SU-DHL-6 (cell line): ENCODE measurements at regions not wholly inside any gene's neighbourhood (a gene's known extent, or its start where the extent isn't known, plus 50 kb on each side); places are given as distances from the start of the nearest gene placed in this dataset.

Source experiments
- H2AFZ ChIP-seq: fragments of 200-600 bp; sonication (generic); 2 replicates; pipeline ENCODE4 v1.6.1; 2014; ENCODE audit warnings: low read depth, mild to moderate bottlenecking, moderate library complexity, mixed read lengths, antibody characterized with exemption, low read length; ENCODE audit not compliant: severe bottlenecking
- H3F3A ChIP-seq: fragments of 200-600 bp; shearing (Covaris generic); 2 replicates; pipeline ENCODE4 v1.6.0; 2016; ENCODE audit warnings: antibody characterized with exemption, mild to moderate bottlenecking; ENCODE audit not compliant: insufficient read depth
- H3K27ac ChIP-seq: fragments of 200-600 bp; sonication (generic); 2 replicates; pipeline ENCODE4 v1.5.1; 2016; ENCODE audit warnings: low read depth, mild to moderate bottlenecking, low read length, moderate library complexity, mixed read lengths
- H3K27me3 ChIP-seq: fragments of 200-600 bp; sonication (generic), shearing (Covaris generic); 2 replicates; pipeline ENCODE4 v1.6.0; 2014; ENCODE audit warnings: mild to moderate bottlenecking, low read length
- H3K36me3 ChIP-seq: fragments of 200-600 bp; sonication (generic); 2 replicates; pipeline ENCODE4 v1.6.1; 2014; ENCODE audit warnings: mild to moderate bottlenecking, low read length, mixed read lengths
- H3K4me2 ChIP-seq: fragments of 300-600, 200-600 bp; shearing (Covaris generic), sonication (generic); 2 replicates; pipeline ENCODE4 v1.6.0; 2014; ENCODE audit warnings: low read length, low read depth, mild to moderate bottlenecking; ENCODE audit not compliant: poor library complexity, severe bottlenecking
- H3K4me3 ChIP-seq: fragments of 200-600 bp; sonication (generic); 2 replicates; pipeline ENCODE4 v1.5.1; 2014; ENCODE audit warnings: antibody characterized with exemption, low read length, mild to moderate bottlenecking, mixed read lengths; ENCODE audit not compliant: insufficient read depth, poor library complexity, severe bottlenecking
- H3K79me2 ChIP-seq: fragments of 200-600 bp; sonication (generic); 2 replicates; pipeline ENCODE4 v1.6.1; 2014; ENCODE audit warnings: mild to moderate bottlenecking, low read length, moderate library complexity; ENCODE audit not compliant: insufficient read depth
- H3K9ac ChIP-seq: fragments of 200-600 bp; sonication (generic); 2 replicates; pipeline ENCODE4 v1.7.0; 2014; ENCODE audit warnings: mild to moderate bottlenecking, low read length
- H3K9me2 ChIP-seq: fragments of 200-600 bp; sonication (generic); replicated peaks from 2 replicates; pipeline ENCODE4 v1.6.1; 2014; ENCODE audit warnings: low read length; ENCODE audit not compliant: insufficient read depth
- H3K9me3 ChIP-seq: fragments of 200-600 bp; sonication (generic); 2 replicates; pipeline ENCODE4 v1.6.1; 2014; ENCODE audit warnings: low read length, mixed read lengths; ENCODE audit not compliant: insufficient read depth
- H4K20me1 ChIP-seq: fragments of 200-600 bp; sonication (generic); 2 replicates; pipeline ENCODE4 v1.6.1; 2014; ENCODE audit warnings: low read depth, mild to moderate bottlenecking, antibody characterized with exemption, low read length, moderate library complexity, mixed read lengths
- EZH2phosphoT487 ChIP-seq: fragments of 200-600 bp; sonication (generic), shearing (Covaris generic); conservative IDR thresholded peaks from 2 replicates; pipeline ENCODE4 v1.6.1; 2018; ENCODE audit warnings: mild to moderate bottlenecking, antibody characterized with exemption, low read length, moderate library complexity, mixed read lengths
- TF ChIP-seq, protein P1 (sequence below): fragments of 200-600 bp; sonication (generic); IDR thresholded peaks from one replicate; pipeline ENCODE4 v1.5.1; 2017; ENCODE audit warnings: antibody characterized with exemption, mild to moderate bottlenecking, low read length, moderate library complexity; ENCODE audit not compliant: insufficient read depth, poor library complexity, severe bottlenecking

DNA sequence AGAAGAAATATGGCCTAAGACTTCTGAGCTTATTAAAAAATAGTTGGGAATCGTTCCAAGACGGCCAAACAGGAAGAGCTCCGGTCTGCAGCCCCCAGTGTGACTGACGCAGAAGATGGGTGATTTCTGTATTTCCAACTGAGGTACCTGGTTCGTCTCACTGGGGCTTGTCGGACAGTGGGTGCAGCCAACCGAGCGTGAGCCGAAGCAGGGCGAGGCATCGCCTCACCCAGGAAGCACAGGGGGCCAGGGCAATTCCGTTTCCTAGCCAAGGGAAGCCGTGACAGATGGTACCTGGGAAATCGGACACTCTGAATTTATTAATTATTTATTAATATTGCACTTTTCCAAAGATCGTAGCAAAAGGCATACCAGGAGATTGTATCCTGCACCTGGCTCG, 857.8 kb downstream of the C12orf50 start:
- no peaks in the 10 kb centered on the region for H3K36me3 ChIP-seq
- H2AFZ ChIP-seq = no peak overlapping the region
- no peak overlapping the region for H3K4me2 ChIP-seq
- H3K9me2 ChIP-seq = no peaks in the 10 kb centered on the region
- no peaks in the 10 kb centered on the region for H3F3A ChIP-seq
- H4K20me1 ChIP-seq = no peaks in the 10 kb centered on the region
- H3K27me3 ChIP-seq = no peaks in the 10 kb centered on the region
- no peaks in the 10 kb centered on the region for H3K9me3 ChIP-seq
- H3K4me3 ChIP-seq = no peak overlapping the region
- no peaks in the 10 kb centered on the region for H3K79me2 ChIP-seq
- TF ChIP-seq, protein P1, sequence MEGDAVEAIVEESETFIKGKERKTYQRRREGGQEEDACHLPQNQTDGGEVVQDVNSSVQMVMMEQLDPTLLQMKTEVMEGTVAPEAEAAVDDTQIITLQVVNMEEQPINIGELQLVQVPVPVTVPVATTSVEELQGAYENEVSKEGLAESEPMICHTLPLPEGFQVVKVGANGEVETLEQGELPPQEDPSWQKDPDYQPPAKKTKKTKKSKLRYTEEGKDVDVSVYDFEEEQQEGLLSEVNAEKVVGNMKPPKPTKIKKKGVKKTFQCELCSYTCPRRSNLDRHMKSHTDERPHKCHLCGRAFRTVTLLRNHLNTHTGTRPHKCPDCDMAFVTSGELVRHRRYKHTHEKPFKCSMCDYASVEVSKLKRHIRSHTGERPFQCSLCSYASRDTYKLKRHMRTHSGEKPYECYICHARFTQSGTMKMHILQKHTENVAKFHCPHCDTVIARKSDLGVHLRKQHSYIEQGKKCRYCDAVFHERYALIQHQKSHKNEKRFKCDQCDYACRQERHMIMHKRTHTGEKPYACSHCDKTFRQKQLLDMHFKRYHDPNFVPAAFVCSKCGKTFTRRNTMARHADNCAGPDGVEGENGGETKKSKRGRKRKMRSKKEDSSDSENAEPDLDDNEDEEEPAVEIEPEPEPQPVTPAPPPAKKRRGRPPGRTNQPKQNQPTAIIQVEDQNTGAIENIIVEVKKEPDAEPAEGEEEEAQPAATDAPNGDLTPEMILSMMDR = no peak
- TF ChIP-seq EZH2phosphoT487 = no peak
- H3K9ac ChIP-seq = no peak overlapping the region
- no peak overlapping the region for H3K27ac ChIP-seq

DNA sequence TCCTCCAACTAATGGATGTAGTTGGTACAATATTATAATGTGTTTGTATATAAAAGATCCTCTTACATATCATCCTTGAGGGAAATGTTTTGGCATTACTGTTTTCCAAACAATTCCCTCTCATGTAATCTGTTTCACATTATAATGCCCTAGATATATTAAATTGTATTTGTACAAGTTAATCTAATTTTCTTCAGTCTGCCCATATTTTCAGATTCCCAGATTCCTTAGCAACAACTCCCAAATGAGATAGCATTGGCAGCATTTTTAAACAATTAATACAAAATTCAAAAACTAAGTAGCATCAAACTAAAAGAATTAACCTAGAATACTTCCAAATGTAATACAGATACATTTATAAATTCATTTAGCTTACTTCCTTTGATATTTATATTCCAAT, 860.2 kb downstream of the C12orf50 start:
- Histone ChIP-seq H3K27ac (no peak overlapping the region), H3F3A (no peaks in the 10 kb centered on the region), H3K27me3 (no peaks in the 10 kb centered on the region), H3K36me3 (no peaks in the 10 kb centered on the region), H4K20me1 (no peaks in the 10 kb centered on the region), H3K4me3 (no peak overlapping the region), H2AFZ (no peak overlapping the region), H3K79me2 (no peaks in the 10 kb centered on the region), H3K9ac (no peak overlapping the region), H3K9me2 (no peaks in the 10 kb centered on the region), H3K9me3 (peaks cover 10% of the 10 kb centered on the region; the same call in 1 of the 2 replicates), H3K4me2 (no peak overlapping the region)
- no peak for TF ChIP-seq EZH2phosphoT487
- TF ChIP-seq, protein P1 = no peak

DNA sequence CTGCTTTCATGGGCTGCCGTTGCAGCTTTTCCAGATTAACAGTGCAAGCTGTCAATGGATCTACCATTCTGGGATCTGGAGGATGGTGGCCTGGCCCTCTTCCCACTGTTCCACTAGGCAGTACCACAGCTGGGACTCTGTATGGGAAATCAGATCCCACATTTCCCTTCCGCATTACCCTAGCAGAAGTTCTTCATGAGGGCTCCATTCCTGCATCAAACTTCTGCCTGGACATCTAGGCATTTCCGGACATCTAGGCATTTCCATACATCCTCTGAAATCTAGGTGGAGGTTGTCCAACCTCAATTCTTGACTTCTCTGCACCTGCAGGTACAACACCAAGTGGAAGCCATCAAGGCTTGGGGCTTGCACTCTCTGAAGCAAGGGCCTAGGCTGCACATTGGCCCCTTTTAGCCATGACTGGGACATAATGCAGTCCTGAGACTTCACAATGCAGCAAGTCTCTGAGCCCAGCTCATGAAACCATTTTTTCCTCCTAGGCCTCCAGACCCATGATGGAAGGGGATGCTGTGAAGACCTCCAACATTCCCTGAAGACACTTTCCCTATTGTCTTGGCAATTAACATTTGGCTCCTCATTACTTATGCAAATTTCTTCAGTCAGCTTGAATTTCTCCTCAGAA, 863.3 kb downstream of the C12orf50 start:
- Histone ChIP-seq H3K4me3 (no peak overlapping the region), H3K27ac (no peak overlapping the region), H4K20me1 (no peaks in the 10 kb centered on the region), H3K27me3 (no peaks in the 10 kb centered on the region), H3K9ac (no peak overlapping the region), H3K9me3 (peaks cover 10% of the 10 kb centered on the region; the same call in 1 of the 2 replicates), H3F3A (no peaks in the 10 kb centered on the region), H2AFZ (no peak overlapping the region), H3K4me2 (no peak overlapping the region), H3K36me3 (no peaks in the 10 kb centered on the region), H3K79me2 (no peaks in the 10 kb centered on the region), H3K9me2 (no peaks in the 10 kb centered on the region)
- TF ChIP-seq, protein P1 = no peak
- TF ChIP-seq EZH2phosphoT487 = no peak
